RWPE2 (cell line): ENCODE measurements at regions not wholly inside any gene's neighbourhood (a gene's known extent, or its start where the extent isn't known, plus 50 kb on each side); places are given as distances from the start of the nearest gene placed in this dataset.
"Not testable (repeated sequence)": the region's sequence is repeated elsewhere in the genome, so short reads cannot be mapped to it uniquely, and the experiment has no call there.

ENCODE experiments used
- ATAC-seq: fragments of 200-7000 bp; cut with Tn5 transposase; 3 replicates; pipeline ENCODE4 v1.9.1; 2021; ENCODE audit warnings: low read depth
- DNase-seq: peaks from one replicate; pipeline ENCODE4 v3.0.0-alpha.2; 2020; ENCODE audit warnings: low spot score
- H3K27ac ChIP-seq: fragments of 450-650 bp; 2 replicates; pipeline ENCODE4 v1.5.1; 2017; ENCODE audit warnings: mild to moderate bottlenecking; ENCODE audit not compliant: poor library complexity, severe bottlenecking
- H3K27me3 ChIP-seq: fragments of 250-450 bp; sonication (Bioruptor Pico); 2 replicates; pipeline ENCODE4 v1.5.1; 2021; ENCODE audit warnings: mild to moderate bottlenecking, moderate library complexity; ENCODE audit not compliant: insufficient read depth, poor library complexity, severe bottlenecking
- H3K36me3 ChIP-seq: fragments of 250-450 bp; sonication (Bioruptor Pico); 2 replicates; pipeline ENCODE4 v1.5.1; 2020; ENCODE audit warnings: low read depth, mild to moderate bottlenecking, moderate library complexity
- H3K4me1 ChIP-seq: fragments of 250-450 bp; sonication (Bioruptor Pico); 2 replicates; pipeline ENCODE4 v1.5.1; 2021; ENCODE audit warnings: mild to moderate bottlenecking, moderate library complexity; ENCODE audit not compliant: insufficient read depth, poor library complexity, severe bottlenecking
- H3K4me3 ChIP-seq: fragments of 250-450 bp; sonication (Bioruptor Pico); 2 replicates; pipeline ENCODE4 v1.5.1; 2021; ENCODE audit warnings: mild to moderate bottlenecking, moderate library complexity; ENCODE audit not compliant: severe bottlenecking
- H3K9me3 ChIP-seq: fragments of 250-450 bp; sonication (Bioruptor Pico); 2 replicates; pipeline ENCODE4 v1.5.1; 2021; ENCODE audit warnings: mild to moderate bottlenecking, moderate library complexity; ENCODE audit not compliant: severe bottlenecking
- CTCF ChIP-seq: fragments of 450-650 bp; IDR thresholded peaks from one replicate; pipeline ENCODE4 v1.5.1; 2017; ENCODE audit warnings: mild to moderate bottlenecking, moderate library complexity; ENCODE audit not compliant: poor library complexity, severe bottlenecking

- no peaks in the 10 kb centered on the region for H3K27me3 ChIP-seq
- DNase-seq (no peak), ATAC-seq (no peak)
- no peaks in the 10 kb centered on the region for H3K9me3 ChIP-seq
- H3K4me3 ChIP-seq = no peak overlapping the region
- no peaks in the 10 kb centered on the region for H3K36me3 ChIP-seq
- H3K4me1 ChIP-seq = no peaks in the 10 kb centered on the region
- H3K27ac ChIP-seq = no peak overlapping the region
- TF ChIP-seq CTCF = no peak
Observed at GRCh38 chr4:75207902-75208301, 275.0 kb downstream of the PARM1 start.

GRCh38 chr4:75195111-75195510 is 262.2 kb downstream of the PARM1 start:
- H3K27ac ChIP-seq = no peak overlapping the region
- H3K36me3 ChIP-seq = no peaks in the 10 kb centered on the region
- no peak for DNase-seq
- H3K9me3 ChIP-seq = no peaks in the 10 kb centered on the region
- H3K4me1 ChIP-seq = no peaks in the 10 kb centered on the region
- no peak for ATAC-seq
- no peak for TF ChIP-seq CTCF
- H3K4me3 ChIP-seq = no peak overlapping the region
- H3K27me3 ChIP-seq = no peaks in the 10 kb centered on the region

- Histone ChIP-seq H3K4me1 (no peaks in the 10 kb centered on the region), H3K36me3 (no peaks in the 10 kb centered on the region), H3K9me3 (no peaks in the 10 kb centered on the region), H3K27me3 (no peaks in the 10 kb centered on the region), H3K27ac (no peak overlapping the region), H3K4me3 (no peak overlapping the region)
- DNase-seq (no peak), ATAC-seq (no peak)
- TF ChIP-seq CTCF = no peak
Observed at GRCh38 chr4:75194180-75194579, 261.3 kb downstream of the PARM1 start.

GRCh38 chr4:75192182-75192581 is 259.3 kb downstream of the PARM1 start:
- H3K9me3 ChIP-seq, ATAC-seq, H3K4me3 ChIP-seq, H3K27ac ChIP-seq, DNase-seq, H3K27me3 ChIP-seq, H3K36me3 ChIP-seq, H3K4me1 ChIP-seq: not testable (repeated sequence)

GRCh38 chr4:75189711-75190335 is 256.9 kb downstream of the PARM1 start:
- H3K4me3 ChIP-seq = no peak overlapping the region
- H3K4me1 ChIP-seq = no peaks in the 10 kb centered on the region
- no peaks in the 10 kb centered on the region for H3K9me3 ChIP-seq
- H3K36me3 ChIP-seq = no peaks in the 10 kb centered on the region
- H3K27ac ChIP-seq = no peak overlapping the region
- no peak for DNase-seq
- no peak for TF ChIP-seq CTCF
- H3K27me3 ChIP-seq = no peaks in the 10 kb centered on the region
- ATAC-seq = no peak
